ENCODE measurements at regions not wholly inside any gene's neighbourhood (a gene's known extent, or its start where the extent isn't known, plus 50 kb on each side); places are given as distances from the start of the nearest gene placed in this dataset.
"Not testable (repeated sequence)": the region's sequence is repeated elsewhere in the genome, so short reads cannot be mapped to it uniquely, and the experiment has no call there.

DNA sequence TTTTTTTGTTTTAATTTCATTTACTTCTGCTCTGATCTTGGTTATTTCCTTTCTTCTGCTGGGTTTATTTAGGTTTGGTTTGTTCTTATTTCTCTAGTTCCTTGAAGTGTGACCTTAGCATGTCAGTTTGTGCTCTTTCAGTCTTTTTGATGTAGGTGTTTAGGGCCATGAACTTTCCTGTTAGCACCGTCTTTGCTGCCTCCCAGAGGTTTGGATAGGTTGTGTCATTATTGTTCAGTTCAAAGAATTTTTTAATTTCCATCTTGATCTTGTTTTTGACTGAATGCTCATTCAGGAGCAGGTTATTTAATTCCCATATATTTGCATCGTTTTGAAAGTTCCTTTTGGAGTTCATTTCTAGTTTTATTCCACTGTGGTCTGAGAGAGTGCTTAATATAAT, 539.0 kb upstream of the ZP4 start:
- not testable (repeated sequence) for TF ChIP-seq POLR2A, CTCF (IDR thresholded peaks at IDR 0.05)
